A549 (cell line): ENCODE measurements at regions not wholly inside any gene's neighbourhood (a gene's known extent, or its start where the extent isn't known, plus 50 kb on each side); places are given as distances from the start of the nearest gene placed in this dataset.

Source experiments
- ATAC-seq, 2 experiments: fragments of 200-7000 bp in 1 of 2; fragments of >200 bp in 1 of 2; cut with Nextera tagmentation in 1 of 2; cut with Tn5 transposase in 1 of 2; 3 replicates each; pipeline versions ENCODE4 v1.8.0 to v1.9.1; 2018 to 2020; ENCODE audit warnings: mild to moderate bottlenecking in 1 of 2, moderate library complexity in 1 of 2
- CTCF ChIA-PET: fragments of 300-600 bp; sonication (Branson Sonifier 250); formaldehyde crosslinking; extraction: SDS; loops from one replicate; lab custom pipeline; 2021; ENCODE audit warnings: antibody characterized with exemption, inconsistent platforms; lab: Yijun Ruan, JAX
- POLR2A ChIA-PET: fragments of 350-600 bp; formaldehyde crosslinking; extraction: SDS; loops from one replicate; lab custom pipeline; 2021; ENCODE audit warnings: antibody characterized with exemption, inconsistent platforms; lab: Yijun Ruan, JAX
- DNase-seq, 2 experiments: peaks; one replicate each; pipeline versions ENCODE4 v3.0.0 to v3.0.0-alpha.2; 2011 to 2016; ENCODE audit warnings: low read depth in 1 of 2, low spot score in 1 of 2
- FAIRE-seq: peaks from 2 replicates; lab custom pipeline; 2011; peaks lifted over from hg19 to GRCh38; lab: Jason Lieb, UNC
- H3K27ac ChIP-seq, 2 experiments: fragments of >200 bp; sonication (Bioruptor Twin); formaldehyde crosslinking; 3 replicates each; pipeline ENCODE4 v1.5.1; 2016 to 2017
- H3K4me1 ChIP-seq: fragments of >200 bp; sonication (Bioruptor Twin); formaldehyde crosslinking; 3 replicates; pipeline ENCODE4 v1.6.1; 2016
- H3K4me2 ChIP-seq: fragments of >200 bp; sonication (Bioruptor Twin); formaldehyde crosslinking; 3 replicates; pipeline ENCODE4 v1.6.1; 2016
- H3K4me3 ChIP-seq: fragments of >200 bp; sonication (Bioruptor Twin); formaldehyde crosslinking; 3 replicates; pipeline ENCODE4 v1.5.1; 2016
- H3K9me3 ChIP-seq: fragments of >200 bp; sonication (Bioruptor Twin); formaldehyde crosslinking; 3 replicates; pipeline ENCODE4 v1.6.1; 2016
- BCL3 ChIP-seq: fragments of >200 bp; sonication (Bioruptor Twin); formaldehyde crosslinking; IDR thresholded peaks from 3 replicates; pipeline ENCODE4 v1.6.1; 2016
- BHLHE40 ChIP-seq: IDR thresholded peaks from 2 replicates; pipeline ENCODE4 v1.6.1; 2012; ENCODE audit warnings: low read depth, low read length, inconsistent platforms
- CBX2 ChIP-seq: fragments of 200-600 bp; sonication (generic); IDR thresholded peaks from 2 replicates; pipeline ENCODE4 v1.6.1; 2016; ENCODE audit warnings: low read depth, mild to moderate bottlenecking, borderline replicate concordance
- CBX8 ChIP-seq: fragments of 200-600 bp; sonication (generic); IDR thresholded peaks from 2 replicates; pipeline ENCODE4 v1.6.1; 2016
- CEBPB ChIP-seq, 2 experiments: fragments of >200 bp in 1 of 2; sonication (Bioruptor Twin) in 1 of 2; formaldehyde crosslinking in 1 of 2; IDR thresholded peaks; 2 replicates each; pipeline ENCODE4 v1.6.1; 2012 to 2016
- CHD2 ChIP-seq: fragments of 150-350 bp; IDR thresholded peaks from 2 replicates; pipeline ENCODE4 v1.6.1; 2014; ENCODE audit warnings: low read length; ENCODE audit not compliant: partially characterized antibody
- EP300 ChIP-seq, 2 experiments: fragments of >200 bp; sonication (Bioruptor Twin); formaldehyde crosslinking; IDR thresholded peaks; 2 replicates in 1 of 2; 3 replicates in 1 of 2; pipeline ENCODE4 v1.6.1; 2016 to 2017
- GATA3 ChIP-seq: IDR thresholded peaks from 2 replicates; pipeline ENCODE4 v1.6.1; 2012; ENCODE audit warnings: borderline replicate concordance
- HOXA7 ChIP-seq: fragments of 250-450 bp; sonication (Bioruptor Pico); IDR thresholded peaks from 2 replicates; pipeline ENCODE4 v1.5.0; 2020; ENCODE audit warnings: mild to moderate bottlenecking, moderate library complexity
- JUN ChIP-seq, 2 experiments: fragments of >200 bp; sonication (Bioruptor Twin); formaldehyde crosslinking; IDR thresholded peaks; 2 replicates in 1 of 2; 3 replicates in 1 of 2; pipeline ENCODE4 v1.6.1; 2016 to 2017
- KDM5A ChIP-seq: fragments of 200-600 bp; sonication (generic); IDR thresholded peaks from 2 replicates; pipeline ENCODE4 v1.6.1; 2016; ENCODE audit warnings: antibody characterized with exemption, mild to moderate bottlenecking
- MYC ChIP-seq: IDR thresholded peaks from 2 replicates; pipeline ENCODE4 v1.6.1; 2012; ENCODE audit warnings: mild to moderate bottlenecking, inconsistent platforms, low read length, improper control_type of control experiment, borderline replicate concordance
- NFE2L2 ChIP-seq: fragments of 150-350 bp; conservative IDR thresholded peaks from 2 replicates; pipeline ENCODE4 v1.6.1; 2014; ENCODE audit warnings: low read length
- POLR2A ChIP-seq: IDR thresholded peaks from 2 replicates; pipeline ENCODE4 v1.6.1; 2012; ENCODE audit warnings: mild to moderate bottlenecking, low read length
- POLR2AphosphoS2 ChIP-seq: conservative IDR thresholded peaks from 2 replicates; pipeline ENCODE4 v1.6.1; 2012; ENCODE audit warnings: low read length, improper control_type of control experiment, inconsistent platforms
- RAD21 ChIP-seq, 2 experiments: fragments of >200 bp in 1 of 2; sonication (Bioruptor Twin) in 1 of 2; formaldehyde crosslinking in 1 of 2; IDR thresholded peaks in 1 of 2; conservative IDR thresholded peaks in 1 of 2; 2 replicates in 1 of 2; 3 replicates in 1 of 2; pipeline ENCODE4 v1.6.1; 2012 to 2018; ENCODE audit warnings: inconsistent platforms in 1 of 2
- SMC3 ChIP-seq: fragments of >200 bp; sonication (Bioruptor Twin); formaldehyde crosslinking; IDR thresholded peaks from 3 replicates; pipeline ENCODE4 v1.6.1; 2018; ENCODE audit warnings: inconsistent platforms
- TFCP2L1 ChIP-seq: fragments of 250-450 bp; sonication (Bioruptor Pico); IDR thresholded peaks from 2 replicates; pipeline ENCODE4 v1.5.0; 2021; ENCODE audit warnings: mild to moderate bottlenecking
- TP53 ChIP-seq: fragments of 250-450 bp; sonication (Bioruptor Pico); IDR thresholded peaks from 2 replicates; pipeline ENCODE4 v1.5.0; 2021; ENCODE audit warnings: mild to moderate bottlenecking, moderate library complexity
- USF2 ChIP-seq: fragments of 450-650 bp; IDR thresholded peaks from 2 replicates; pipeline ENCODE4 v1.6.1; 2014; ENCODE audit warnings: antibody characterized with exemption
- WGBS: methylation state at CpG from one replicate; pipeline ENCODE4 v1.1.6; 2017; ENCODE audit errors: missing lambda C conversion rate; 5-methylcytosine and 5-hydroxymethylcytosine counted together
- TF ChIP-seq, protein P1 (sequence below): fragments of >200 bp; sonication (Bioruptor Twin); formaldehyde crosslinking; IDR thresholded peaks from 3 replicates; pipeline ENCODE4 v1.5.1; 2016
- TF ChIP-seq, protein P2 (sequence below): fragments of >200 bp; sonication (Bioruptor Twin); formaldehyde crosslinking; IDR thresholded peaks from 2 replicates; pipeline ENCODE4 v1.6.1; 2016

DNA sequence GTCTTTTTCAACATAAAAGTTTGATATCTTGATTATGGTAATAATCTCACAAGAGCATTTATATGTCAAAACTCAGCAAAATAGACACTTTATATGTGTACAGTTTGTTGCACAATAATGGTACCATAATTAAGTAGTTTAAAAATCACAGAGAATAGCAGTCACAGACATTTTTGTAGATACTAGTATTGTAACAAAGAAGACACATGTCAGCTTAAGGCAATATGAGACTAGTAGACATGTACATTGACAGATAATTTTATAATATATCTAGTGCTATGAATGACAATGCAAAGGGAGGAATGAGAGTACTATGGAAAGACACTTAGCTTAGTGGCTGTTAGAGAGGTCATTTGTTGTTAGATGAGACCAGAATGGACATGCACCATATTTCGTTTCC lies 1490.6 kb upstream of the CDH6 start:
- POLR2A ChIA-PET, result no interaction called here
- no peak for DNase-seq
- H3K9me3 ChIP-seq, result no peaks in the 10 kb centered on the region
- TF ChIP-seq HOXA7 (no peak), CBX8 (no peak), BHLHE40 (no peak), CBX2 (no peak), RAD21 (conservative IDR thresholded peaks at IDR 0.05 in 1 of 2, IDR thresholded peaks at IDR 0.05 in 1 of 2) (no peak), MYC (no peak), BCL3 (no peak)
- TF ChIP-seq, all 56 proteins: peak for 0
- no peak for FAIRE-seq
- CTCF ChIA-PET, result no interaction called here
- Histone ChIP-seq H3K4me3 (no peak overlapping the region), H3K4me1 (no peaks in the 10 kb centered on the region), H3K27ac (no peak overlapping the region), H3K4me2 (no peak overlapping the region)
- no peak for ATAC-seq
- 15% methylated on average over 1 of the region's 1 CpG for WGBS

DNA sequence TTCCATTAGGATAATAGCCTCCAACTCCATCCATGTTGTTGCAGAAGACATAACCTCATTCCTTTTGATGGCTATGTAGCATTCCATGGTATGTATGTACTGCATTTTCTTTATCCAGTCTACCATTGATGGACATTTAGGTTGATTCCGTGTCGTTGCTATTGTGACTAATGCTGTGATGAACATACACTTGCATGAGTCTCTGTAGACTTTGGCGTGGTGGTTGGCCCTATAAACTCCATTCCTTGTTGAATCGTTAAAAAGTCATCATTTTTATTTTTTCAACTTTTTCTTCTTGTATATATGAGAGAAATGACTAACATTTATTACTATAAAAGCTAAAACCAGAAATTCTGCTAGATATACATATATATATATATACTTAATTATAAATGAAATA lies 1491.9 kb upstream of the CDH6 start:
- TF ChIP-seq POLR2A (no peak), EP300 (IDR thresholded peaks at IDR 0.05) (no peak), BCL3 (no peak), KDM5A (no peak), HOXA7 (no peak), JUN (IDR thresholded peaks at IDR 0.05) (no peak), USF2 (no peak), TP53 (no peak), CEBPB (IDR thresholded peaks at IDR 0.05) (no peak), NFE2L2 (no peak), GATA3 (no peak), RAD21 (conservative IDR thresholded peaks at IDR 0.05 in 1 of 2, IDR thresholded peaks at IDR 0.05 in 1 of 2) (no peak), POLR2AphosphoS2 (no peak), SMC3 (no peak), CHD2 (no peak), TFCP2L1 (CRISPR knock-in tag) (no peak)
- TF ChIP-seq, protein P1, sequence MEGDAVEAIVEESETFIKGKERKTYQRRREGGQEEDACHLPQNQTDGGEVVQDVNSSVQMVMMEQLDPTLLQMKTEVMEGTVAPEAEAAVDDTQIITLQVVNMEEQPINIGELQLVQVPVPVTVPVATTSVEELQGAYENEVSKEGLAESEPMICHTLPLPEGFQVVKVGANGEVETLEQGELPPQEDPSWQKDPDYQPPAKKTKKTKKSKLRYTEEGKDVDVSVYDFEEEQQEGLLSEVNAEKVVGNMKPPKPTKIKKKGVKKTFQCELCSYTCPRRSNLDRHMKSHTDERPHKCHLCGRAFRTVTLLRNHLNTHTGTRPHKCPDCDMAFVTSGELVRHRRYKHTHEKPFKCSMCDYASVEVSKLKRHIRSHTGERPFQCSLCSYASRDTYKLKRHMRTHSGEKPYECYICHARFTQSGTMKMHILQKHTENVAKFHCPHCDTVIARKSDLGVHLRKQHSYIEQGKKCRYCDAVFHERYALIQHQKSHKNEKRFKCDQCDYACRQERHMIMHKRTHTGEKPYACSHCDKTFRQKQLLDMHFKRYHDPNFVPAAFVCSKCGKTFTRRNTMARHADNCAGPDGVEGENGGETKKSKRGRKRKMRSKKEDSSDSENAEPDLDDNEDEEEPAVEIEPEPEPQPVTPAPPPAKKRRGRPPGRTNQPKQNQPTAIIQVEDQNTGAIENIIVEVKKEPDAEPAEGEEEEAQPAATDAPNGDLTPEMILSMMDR, result no peak
- TF ChIP-seq, protein P2, sequence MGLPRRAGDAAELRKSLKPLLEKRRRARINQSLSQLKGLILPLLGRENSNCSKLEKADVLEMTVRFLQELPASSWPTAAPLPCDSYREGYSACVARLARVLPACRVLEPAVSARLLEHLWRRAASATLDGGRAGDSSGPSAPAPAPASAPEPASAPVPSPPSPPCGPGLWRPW, result no peak
- Histone ChIP-seq H3K4me2 (no peak overlapping the region), H3K9me3 (no peaks in the 10 kb centered on the region), H3K4me1 (no peaks in the 10 kb centered on the region), H3K27ac (no peak overlapping the region), H3K4me3 (no peak overlapping the region)
- no peak for ATAC-seq
- FAIRE-seq, result no peak
- POLR2A ChIA-PET, result no interaction called here
- 38% methylated on average over 4 of the region's 4 CpGs for WGBS
- CTCF ChIA-PET, result no interaction called here
- no peak for DNase-seq
